ENCODE measurements at regions not wholly inside any gene's neighbourhood (a gene's known extent, or its start where the extent isn't known, plus 50 kb on each side); places are given as distances from the start of the nearest gene placed in this dataset.
"Not testable (repeated sequence)": the region's sequence is repeated elsewhere in the genome, so short reads cannot be mapped to it uniquely, and the experiment has no call there.

DNA sequence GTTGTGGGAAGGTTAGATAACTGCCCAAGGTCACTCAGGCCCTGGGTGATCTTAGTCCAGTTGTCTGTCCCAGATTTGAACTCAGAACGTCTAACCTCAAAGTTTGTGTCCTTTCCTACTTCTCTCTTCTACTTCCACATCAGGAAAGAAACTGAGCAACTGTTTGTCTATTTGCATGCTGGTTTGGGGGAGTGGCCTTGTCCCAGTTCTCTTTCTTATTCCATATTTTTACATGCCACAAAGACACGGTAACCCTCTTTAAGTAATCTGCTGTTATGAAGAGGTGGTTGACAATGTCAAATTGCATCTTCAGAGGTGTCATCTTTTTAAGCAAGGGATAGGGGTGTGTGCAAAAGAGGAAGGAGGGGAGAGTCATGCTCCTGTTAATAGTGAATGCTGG lies 432.5 kb downstream of the HS3ST3B1 start:
- peak; percentile 23 for ATAC-seq

DNA sequence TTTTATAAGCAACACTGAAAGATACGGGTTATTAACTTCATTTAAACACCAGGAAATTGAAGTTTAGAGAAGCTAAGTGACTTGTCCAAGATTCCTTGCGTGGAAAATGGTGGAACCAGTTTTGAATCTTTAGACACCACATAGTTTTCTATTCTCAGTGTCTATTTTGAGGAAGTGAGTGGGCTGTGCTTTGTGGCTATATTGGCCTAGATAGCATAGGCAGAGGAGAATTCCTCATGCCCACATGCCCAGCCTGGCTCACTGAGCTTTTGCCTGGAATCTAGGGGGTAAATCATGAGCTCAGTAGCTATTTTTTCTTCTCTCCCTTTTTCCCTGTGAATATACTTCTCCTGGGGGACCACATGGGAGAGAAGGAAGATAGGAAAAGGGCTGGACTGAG lies 431.3 kb downstream of the HS3ST3B1 start:
- ATAC-seq (peak; percentile 50), DNase-seq (no peak)
- no peaks in the 10 kb centered on the region for H3K4me1 ChIP-seq
- no peak overlapping the region for H3K27ac ChIP-seq
- TF ChIP-seq, protein P1, sequence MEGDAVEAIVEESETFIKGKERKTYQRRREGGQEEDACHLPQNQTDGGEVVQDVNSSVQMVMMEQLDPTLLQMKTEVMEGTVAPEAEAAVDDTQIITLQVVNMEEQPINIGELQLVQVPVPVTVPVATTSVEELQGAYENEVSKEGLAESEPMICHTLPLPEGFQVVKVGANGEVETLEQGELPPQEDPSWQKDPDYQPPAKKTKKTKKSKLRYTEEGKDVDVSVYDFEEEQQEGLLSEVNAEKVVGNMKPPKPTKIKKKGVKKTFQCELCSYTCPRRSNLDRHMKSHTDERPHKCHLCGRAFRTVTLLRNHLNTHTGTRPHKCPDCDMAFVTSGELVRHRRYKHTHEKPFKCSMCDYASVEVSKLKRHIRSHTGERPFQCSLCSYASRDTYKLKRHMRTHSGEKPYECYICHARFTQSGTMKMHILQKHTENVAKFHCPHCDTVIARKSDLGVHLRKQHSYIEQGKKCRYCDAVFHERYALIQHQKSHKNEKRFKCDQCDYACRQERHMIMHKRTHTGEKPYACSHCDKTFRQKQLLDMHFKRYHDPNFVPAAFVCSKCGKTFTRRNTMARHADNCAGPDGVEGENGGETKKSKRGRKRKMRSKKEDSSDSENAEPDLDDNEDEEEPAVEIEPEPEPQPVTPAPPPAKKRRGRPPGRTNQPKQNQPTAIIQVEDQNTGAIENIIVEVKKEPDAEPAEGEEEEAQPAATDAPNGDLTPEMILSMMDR (IDR thresholded peaks at IDR 0.05) = no peak
- no peaks in the 10 kb centered on the region for H3K27me3 ChIP-seq
- intact Hi-C loops (cut with DNase I) = no loop called here
- no peak overlapping the region for H3K4me3 ChIP-seq
- H3K36me3 ChIP-seq = no peaks in the 10 kb centered on the region
- no peaks in the 10 kb centered on the region for H3K9me3 ChIP-seq

More for the DNA sequence above, 432.5 kb downstream of the HS3ST3B1 start:
- H3K4me3 ChIP-seq = no peak overlapping the region
- DNase-seq = no peak
- no peaks in the 10 kb centered on the region for H3K27me3 ChIP-seq
- no peaks in the 10 kb centered on the region for H3K4me1 ChIP-seq
- TF ChIP-seq, protein P1 (IDR thresholded peaks at IDR 0.05) = no peak
- H3K36me3 ChIP-seq = no peaks in the 10 kb centered on the region
- H3K27ac ChIP-seq = no peak overlapping the region
- no peaks in the 10 kb centered on the region for H3K9me3 ChIP-seq
- intact Hi-C loops (cut with DNase I) = no loop called here

DNA sequence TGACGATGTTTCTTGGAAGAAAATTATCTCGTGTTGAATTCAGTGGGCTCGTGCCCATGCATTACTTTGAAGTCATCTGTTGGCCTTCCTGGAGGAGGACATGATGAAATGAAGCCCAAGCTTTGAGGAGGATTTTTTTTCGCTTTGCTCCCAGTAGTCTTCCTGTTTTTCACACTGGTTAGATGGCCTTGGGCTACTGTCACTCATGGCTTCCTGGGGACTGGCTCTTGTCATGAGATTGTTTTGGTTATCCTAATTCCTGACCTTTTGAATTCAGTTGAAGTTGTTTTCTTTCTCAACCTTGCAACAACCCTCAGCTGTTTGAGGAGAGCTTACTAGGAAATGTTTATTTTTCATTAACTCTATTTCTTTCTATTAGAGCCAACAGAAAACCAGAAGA lies 430.7 kb downstream of the HS3ST3B1 start:
- no peaks in the 10 kb centered on the region for H3K4me1 ChIP-seq
- intact Hi-C loops (cut with DNase I) = no loop called here
- ATAC-seq = no peak

GRCh38 chr17:14730821-14731220 lies 429.9 kb downstream of the HS3ST3B1 start:
- no peak for ATAC-seq
- no peaks in the 10 kb centered on the region for H3K9me3 ChIP-seq
- TF ChIP-seq, protein P1 (IDR thresholded peaks at IDR 0.05) = no peak
- H3K27ac ChIP-seq = no peak overlapping the region
- H3K4me3 ChIP-seq = no peak overlapping the region
- no peak for DNase-seq
- intact Hi-C loops (cut with DNase I) = no loop called here
- H3K36me3 ChIP-seq = no peaks in the 10 kb centered on the region
- no peaks in the 10 kb centered on the region for H3K27me3 ChIP-seq
- no peaks in the 10 kb centered on the region for H3K4me1 ChIP-seq

More for the DNA sequence above, 430.7 kb downstream of the HS3ST3B1 start:
- no peak overlapping the region for H3K27ac ChIP-seq
- DNase-seq = no peak
- no peaks in the 10 kb centered on the region for H3K36me3 ChIP-seq
- TF ChIP-seq, protein P1 (IDR thresholded peaks at IDR 0.05) = no peak
- no peaks in the 10 kb centered on the region for H3K27me3 ChIP-seq
- H3K9me3 ChIP-seq = no peaks in the 10 kb centered on the region
- no peak overlapping the region for H3K4me3 ChIP-seq

GRCh38 chr17:14725729-14726128 lies 424.8 kb downstream of the HS3ST3B1 start:
- ATAC-seq (no peak), DNase-seq (no peak)
- H3K27ac ChIP-seq = no peak overlapping the region
- H3K4me3 ChIP-seq = no peak overlapping the region
- TF ChIP-seq, protein P1 (IDR thresholded peaks at IDR 0.05) = no peak
- no peaks in the 10 kb centered on the region for H3K27me3 ChIP-seq
- no peaks in the 10 kb centered on the region for H3K36me3 ChIP-seq
- no peaks in the 10 kb centered on the region for H3K9me3 ChIP-seq
- H3K4me1 ChIP-seq = no peaks in the 10 kb centered on the region
- intact Hi-C loops (cut with DNase I) = no loop called here

DNA sequence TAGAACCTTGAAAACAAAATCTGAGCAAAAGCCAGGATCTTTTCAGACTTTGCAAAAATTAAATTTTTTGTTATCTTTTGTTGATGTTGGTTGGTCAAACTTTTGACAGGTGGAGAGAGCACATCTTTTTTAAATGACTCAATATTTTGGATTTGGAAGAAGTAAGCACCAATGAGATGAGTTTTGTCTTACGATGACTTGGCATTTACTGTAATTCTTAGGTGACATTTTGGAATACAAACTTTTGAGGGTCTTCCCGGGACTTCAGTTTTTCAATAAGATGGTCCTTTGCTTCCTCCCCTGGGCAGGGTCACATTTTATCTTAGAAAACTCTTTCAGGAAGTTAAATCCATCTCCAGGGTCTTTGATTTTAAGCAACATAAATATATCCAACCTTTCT lies 423.9 kb downstream of the HS3ST3B1 start:
- DNase-seq = no peak
- no peaks in the 10 kb centered on the region for H3K36me3 ChIP-seq

GRCh38 chr17:14723349-14723748 lies 422.5 kb downstream of the HS3ST3B1 start:
- H3K9me3 ChIP-seq; H3K27ac ChIP-seq; H3K4me3 ChIP-seq; DNase-seq; H3K36me3 ChIP-seq; ATAC-seq; H3K27me3 ChIP-seq; H3K4me1 ChIP-seq; intact Hi-C loops (cut with DNase I): not testable (repeated sequence)

More for the DNA sequence above, 423.9 kb downstream of the HS3ST3B1 start:
- Histone ChIP-seq H3K4me1 (no peaks in the 10 kb centered on the region), H3K27ac (no peak overlapping the region), H3K4me3 (no peak overlapping the region), H3K9me3 (no peaks in the 10 kb centered on the region), H3K27me3 (no peaks in the 10 kb centered on the region)
- TF ChIP-seq, protein P1 (IDR thresholded peaks at IDR 0.05) = no peak
- intact Hi-C loops (cut with DNase I) = no loop called here
- ATAC-seq = no peak

All from upper lobe of right lung (tissue), 1 donor.